OCI-LY1 (cell line): ENCODE measurements at regions not wholly inside any gene's neighbourhood (a gene's known extent, or its start where the extent isn't known, plus 50 kb on each side); places are given as distances from the start of the nearest gene placed in this dataset.

Source experiments
- CTCF ChIP-seq: fragments of 200-600 bp; sonication (generic), shearing (Covaris generic); IDR thresholded peaks from 2 replicates; pipeline ENCODE4 v1.5.1; 2017; ENCODE audit warnings: mild to moderate bottlenecking, antibody characterized with exemption, low read length, moderate library complexity, mixed read lengths
- EZH2 ChIP-seq: fragments of 200-600 bp; sonication (generic), shearing (Covaris generic); IDR thresholded peaks from 2 replicates; pipeline ENCODE4 v1.8.0; 2017; ENCODE audit warnings: borderline replicate concordance, mixed run types, mild to moderate bottlenecking, antibody characterized with exemption, low read length, moderate library complexity, mixed read lengths

- TF ChIP-seq EZH2 (no peak), CTCF (no peak)
Measured at GRCh38 chrX:137118136-137118535, 84.3 kb upstream of the GPR101 start.
